ENCODE measurements at regions not wholly inside any gene's neighbourhood (a gene's known extent, or its start where the extent isn't known, plus 50 kb on each side); places are given as distances from the start of the nearest gene placed in this dataset.

- H3K27me3 Mint-ChIP-seq (ENCODE audit: low read depth): no peaks in the 10 kb centered on the region
Measured at GRCh38 chr4:123869286-123870215, 473.0 kb downstream of the SPRY1 start.

GRCh38 chr4:123870216-123870876 lies 473.8 kb downstream of the SPRY1 start:
- DNase-seq: no peak
- H3K4me1 Mint-ChIP-seq (ENCODE audit: low read depth): no peaks in the 10 kb centered on the region
- H3K4me3 Mint-ChIP-seq: no peak overlapping the region

More at GRCh38 chr4:123869286-123870215, 473.0 kb downstream of the SPRY1 start:
- Mint-ChIP-seq H3K4me1 (ENCODE audit: low read depth) (no peaks in the 10 kb centered on the region), H3K4me3 (no peak overlapping the region), H3K9me3 (peaks cover 0 to 2% of the 10 kb centered on the region in 2 donors), H3K36me3 (ENCODE audit: insufficient read depth in 2 of 2) (no peaks in the 10 kb centered on the region), H3K27ac (no peak overlapping the region)
- DNase-seq (no peak), ATAC-seq (replicated peaks in 1 of 2) (no peak)

GRCh38 chr4:123871341-123871740 lies 474.7 kb downstream of the SPRY1 start:
- DNase-seq: no peak
- H3K36me3 Mint-ChIP-seq (ENCODE audit: insufficient read depth in 2 of 2): no peaks in the 10 kb centered on the region
- H3K4me1 Mint-ChIP-seq (ENCODE audit: low read depth): no peaks in the 10 kb centered on the region
- no peak overlapping the region for H3K27ac Mint-ChIP-seq
- ATAC-seq (replicated peaks in 1 of 2): no peak
- peaks cover 0 to 2% of the 10 kb centered on the region in 2 donors for H3K9me3 Mint-ChIP-seq
- no peaks in the 10 kb centered on the region for H3K27me3 Mint-ChIP-seq (ENCODE audit: low read depth)
- no peak overlapping the region for H3K4me3 Mint-ChIP-seq

More at GRCh38 chr4:123870216-123870876, 473.8 kb downstream of the SPRY1 start:
- no peak for ATAC-seq (replicated peaks in 1 of 2)
- Mint-ChIP-seq H3K27ac (no peak overlapping the region), H3K9me3 (peaks cover 0 to 2% of the 10 kb centered on the region in 2 donors), H3K36me3 (ENCODE audit: insufficient read depth in 2 of 2) (no peaks in the 10 kb centered on the region), H3K27me3 (ENCODE audit: low read depth) (no peaks in the 10 kb centered on the region)

GRCh38 chr4:123874063-123874462 lies 477.5 kb downstream of the SPRY1 start:
- Mint-ChIP-seq H3K27me3 (ENCODE audit: low read depth) (no peaks in the 10 kb centered on the region), H3K4me1 (ENCODE audit: low read depth) (no peaks in the 10 kb centered on the region), H3K9me3 (no peaks in the 10 kb centered on the region), H3K36me3 (ENCODE audit: insufficient read depth in 2 of 2) (no peaks in the 10 kb centered on the region), H3K4me3 (no peak overlapping the region), H3K27ac (no peak overlapping the region)
- DNase-seq (no peak), ATAC-seq (replicated peaks in 1 of 2) (no peak)

- H3K9me3 Mint-ChIP-seq: no peaks in the 10 kb centered on the region
- no peaks in the 10 kb centered on the region for H3K4me1 Mint-ChIP-seq (ENCODE audit: low read depth)
- H3K27ac Mint-ChIP-seq: no peak overlapping the region
- no peaks in the 10 kb centered on the region for H3K27me3 Mint-ChIP-seq (ENCODE audit: low read depth)
- ATAC-seq (replicated peaks in 1 of 2) (no peak), DNase-seq (no peak)
- no peak overlapping the region for H3K4me3 Mint-ChIP-seq
- no peaks in the 10 kb centered on the region for H3K36me3 Mint-ChIP-seq (ENCODE audit: insufficient read depth in 2 of 2)
Measured at GRCh38 chr4:123876143-123876542, 479.5 kb downstream of the SPRY1 start.

GRCh38 chr4:123876671-123877101 lies 480.1 kb downstream of the SPRY1 start:
- H3K4me1 Mint-ChIP-seq (ENCODE audit: low read depth): no peaks in the 10 kb centered on the region
- no peaks in the 10 kb centered on the region for H3K36me3 Mint-ChIP-seq (ENCODE audit: insufficient read depth in 2 of 2)
- H3K27ac Mint-ChIP-seq: no peak overlapping the region
- H3K9me3 Mint-ChIP-seq: no peaks in the 10 kb centered on the region
- DNase-seq (no peak), ATAC-seq (replicated peaks in 1 of 2) (no peak)
- H3K27me3 Mint-ChIP-seq (ENCODE audit: low read depth): no peaks in the 10 kb centered on the region
- H3K4me3 Mint-ChIP-seq: no peak overlapping the region

- Mint-ChIP-seq H3K27me3 (ENCODE audit: low read depth) (no peaks in the 10 kb centered on the region), H3K36me3 (ENCODE audit: insufficient read depth in 2 of 2) (no peaks in the 10 kb centered on the region), H3K27ac (no peak overlapping the region), H3K9me3 (no peaks in the 10 kb centered on the region), H3K4me3 (no peak overlapping the region), H3K4me1 (ENCODE audit: low read depth) (no peaks in the 10 kb centered on the region)
- ATAC-seq (replicated peaks in 1 of 2) (no peak), DNase-seq (no peak)
Measured at GRCh38 chr4:123877551-123877950, 481.0 kb downstream of the SPRY1 start.

GRCh38 chr4:123878976-123879375 lies 482.4 kb downstream of the SPRY1 start:
- Mint-ChIP-seq H3K27ac (no peak overlapping the region), H3K36me3 (ENCODE audit: insufficient read depth in 2 of 2) (no peaks in the 10 kb centered on the region), H3K27me3 (ENCODE audit: low read depth) (no peaks in the 10 kb centered on the region), H3K9me3 (no peaks in the 10 kb centered on the region), H3K4me1 (ENCODE audit: low read depth) (no peaks in the 10 kb centered on the region), H3K4me3 (no peak overlapping the region)
- no peak for ATAC-seq (replicated peaks in 1 of 2)
- no peak for DNase-seq

- Mint-ChIP-seq H3K9me3 (peaks cover 0 to 2% of the 10 kb centered on the region in 2 donors), H3K4me3 (no peak overlapping the region), H3K36me3 (ENCODE audit: insufficient read depth in 2 of 2) (no peaks in the 10 kb centered on the region), H3K27ac (no peak overlapping the region), H3K4me1 (ENCODE audit: low read depth) (no peaks in the 10 kb centered on the region), H3K27me3 (ENCODE audit: low read depth) (no peaks in the 10 kb centered on the region)
- DNase-seq (no peak), ATAC-seq (replicated peaks in 1 of 2) (no peak)
Measured at GRCh38 chr4:123880631-123881030, 484.0 kb downstream of the SPRY1 start.

- Mint-ChIP-seq H3K4me1 (ENCODE audit: low read depth) (no peaks in the 10 kb centered on the region), H3K36me3 (ENCODE audit: insufficient read depth in 2 of 2) (no peaks in the 10 kb centered on the region), H3K27ac (no peak overlapping the region), H3K4me3 (no peak overlapping the region), H3K27me3 (ENCODE audit: low read depth) (no peaks in the 10 kb centered on the region), H3K9me3 (peaks cover 0 to 2% of the 10 kb centered on the region in 2 donors)
- ATAC-seq (replicated peaks in 1 of 2) (no peak), DNase-seq (no peak)
Measured at GRCh38 chr4:123884922-123885321, 488.3 kb downstream of the SPRY1 start.

- Mint-ChIP-seq H3K4me1 (ENCODE audit: low read depth) (no peaks in the 10 kb centered on the region), H3K27ac (no peak overlapping the region), H3K36me3 (ENCODE audit: insufficient read depth in 2 of 2) (no peaks in the 10 kb centered on the region), H3K9me3 (peaks cover 0 to 2% of the 10 kb centered on the region in 2 donors), H3K4me3 (no peak overlapping the region), H3K27me3 (ENCODE audit: low read depth) (peaks cover 5% of the 10 kb centered on the region)
- ATAC-seq (replicated peaks in 1 of 2): no peak
- no peak for DNase-seq
Measured at GRCh38 chr4:123889507-123889906, 492.9 kb downstream of the SPRY1 start.

GRCh38 chr4:123890889-123891288 lies 494.3 kb downstream of the SPRY1 start:
- no peaks in the 10 kb centered on the region for H3K4me1 Mint-ChIP-seq (ENCODE audit: low read depth)
- H3K4me3 Mint-ChIP-seq: no peak overlapping the region
- H3K36me3 Mint-ChIP-seq (ENCODE audit: insufficient read depth in 2 of 2): no peaks in the 10 kb centered on the region
- H3K27me3 Mint-ChIP-seq (ENCODE audit: low read depth): peaks cover 5% of the 10 kb centered on the region
- DNase-seq (no peak), ATAC-seq (replicated peaks in 1 of 2) (no peak)
- H3K9me3 Mint-ChIP-seq: no peaks in the 10 kb centered on the region
- H3K27ac Mint-ChIP-seq: no peak overlapping the region

GRCh38 chr4:123891881-123892280 lies 495.3 kb downstream of the SPRY1 start:
- Mint-ChIP-seq H3K27me3 (ENCODE audit: low read depth) (peaks cover 6% of the 10 kb centered on the region), H3K4me3 (no peak overlapping the region), H3K9me3 (no peaks in the 10 kb centered on the region), H3K27ac (no peak overlapping the region), H3K4me1 (ENCODE audit: low read depth) (no peaks in the 10 kb centered on the region), H3K36me3 (ENCODE audit: insufficient read depth in 2 of 2) (no peaks in the 10 kb centered on the region)
- no peak for DNase-seq
- ATAC-seq (replicated peaks in 1 of 2): no peak

Data from activated T-cell treated with anti-CD3 and anti-CD28 coated beads, Interleukin-2, amount 50 U/mL, for 72 hours (primary cell).